Eye (tissue), 1 donor: ENCODE measurements at regions not wholly inside any gene's neighbourhood (a gene's known extent, or its start where the extent isn't known, plus 50 kb on each side); places are given as distances from the start of the nearest gene placed in this dataset.
"Not testable (repeated sequence)": the region's sequence is repeated elsewhere in the genome, so short reads cannot be mapped to it uniquely, and the experiment has no call there.

Experiments used
- DNase-seq: peaks from one replicate; pipeline ENCODE4 v3.0.0-alpha.2; 2015

DNA sequence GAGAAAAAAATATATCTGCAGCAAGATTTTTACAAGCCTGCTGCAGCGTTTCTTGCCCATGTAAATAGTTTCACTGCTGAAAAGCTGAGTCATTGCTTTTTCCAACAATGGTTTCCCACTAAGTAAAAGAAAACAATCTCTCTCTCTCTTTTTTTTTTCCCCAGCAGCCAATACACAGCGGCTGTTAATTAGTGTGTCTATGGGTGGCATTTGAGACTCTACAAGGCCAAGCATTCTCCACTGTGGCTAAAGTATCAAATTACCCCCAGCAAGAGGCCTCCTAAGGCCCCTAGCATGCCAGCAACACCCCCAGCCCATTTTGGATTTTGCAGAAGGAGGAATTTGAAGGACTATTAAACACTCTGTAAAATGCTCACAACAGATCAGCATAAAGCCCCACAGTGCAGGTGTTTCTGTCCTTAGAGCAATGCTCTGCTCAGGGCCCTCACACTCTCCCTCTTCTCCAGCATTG lies 837.4 kb downstream of the TRIML1 start:
- peak; percentile 79 for DNase-seq

DNA sequence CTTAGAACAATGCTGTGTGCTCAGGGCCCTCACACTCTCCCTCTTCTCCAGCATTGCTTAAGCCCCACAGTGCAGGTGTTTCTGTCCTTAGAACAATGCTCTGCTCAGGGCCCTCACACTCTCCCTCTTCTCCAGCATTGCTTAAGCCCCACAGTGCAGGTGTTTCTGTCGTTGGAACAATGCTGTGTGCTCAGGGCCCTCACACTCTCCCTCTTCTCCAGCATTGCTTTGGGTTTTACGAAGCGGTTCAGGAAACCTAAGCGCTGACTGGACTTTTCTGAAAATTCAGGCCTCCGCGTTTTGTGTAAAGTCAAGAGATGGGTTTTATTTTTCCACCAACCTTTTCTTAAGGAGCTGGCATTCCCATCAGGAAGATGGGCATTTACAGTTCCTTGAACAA lies 838.0 kb downstream of the TRIML1 start:
- DNase-seq = not testable (repeated sequence)

DNA sequence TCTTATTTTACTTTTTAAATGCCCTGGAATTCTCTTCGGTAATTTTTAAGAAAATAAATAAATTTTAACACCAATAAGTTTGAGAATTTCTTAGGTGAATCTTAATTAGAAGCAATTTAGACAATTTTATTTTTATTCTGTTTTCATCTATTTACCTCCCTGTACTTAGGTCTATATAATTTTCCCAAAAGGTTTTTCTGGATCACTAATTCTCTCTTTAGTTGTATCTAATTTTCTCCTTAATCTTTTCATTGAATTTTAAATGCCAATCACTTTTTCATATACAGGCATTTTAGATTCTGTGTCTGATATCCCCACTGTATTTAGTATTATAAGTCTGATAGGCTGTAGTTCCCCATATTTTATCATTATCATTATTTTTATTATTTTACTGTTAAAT lies 845.3 kb downstream of the TRIML1 start:
- no peak for DNase-seq

- no peak for DNase-seq
These were observed 847.0 kb downstream of the TRIML1 start for GRCh38 chr4:188986271-188986689.

- DNase-seq = no peak
These were observed 847.8 kb downstream of the TRIML1 start for GRCh38 chr4:188987011-188987410.

DNA sequence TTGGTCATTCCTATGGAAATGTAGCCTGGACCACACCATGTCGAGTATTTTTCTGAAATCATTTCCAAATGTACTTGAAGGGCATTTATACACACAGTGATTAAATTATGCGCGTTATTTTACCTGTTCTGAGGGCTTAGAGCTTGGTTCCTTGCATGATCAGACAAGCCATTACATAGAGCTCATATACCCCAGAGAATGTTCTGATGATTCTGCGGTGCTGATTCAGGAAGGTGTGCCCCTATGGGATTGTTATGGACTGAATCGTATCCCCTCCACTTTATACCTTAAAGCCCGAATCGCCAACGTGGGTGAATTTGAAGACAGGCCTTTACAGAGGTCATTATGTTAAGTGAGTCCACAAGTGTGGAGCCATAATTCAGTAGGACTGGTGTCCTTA lies 848.9 kb downstream of the TRIML1 start:
- DNase-seq = no peak

DNA sequence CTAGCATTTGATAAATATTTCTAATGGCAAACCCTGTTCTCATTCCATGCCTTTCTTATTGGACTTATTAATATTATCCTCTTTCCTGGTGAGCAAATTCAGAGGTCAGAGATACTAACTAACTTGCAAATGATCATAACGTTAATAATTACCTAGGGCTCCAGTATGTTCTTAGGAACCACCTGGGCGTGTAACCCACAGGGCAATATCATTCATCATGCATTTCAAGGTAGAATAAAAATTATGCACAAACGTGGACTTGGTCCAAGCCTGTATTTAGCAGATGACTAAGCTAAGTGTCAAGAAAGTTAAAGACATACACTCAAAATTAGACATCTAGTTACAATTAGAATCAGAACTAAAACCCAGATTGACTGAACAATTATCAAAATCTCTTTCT lies 850.1 kb downstream of the TRIML1 start:
- no peak for DNase-seq

DNA sequence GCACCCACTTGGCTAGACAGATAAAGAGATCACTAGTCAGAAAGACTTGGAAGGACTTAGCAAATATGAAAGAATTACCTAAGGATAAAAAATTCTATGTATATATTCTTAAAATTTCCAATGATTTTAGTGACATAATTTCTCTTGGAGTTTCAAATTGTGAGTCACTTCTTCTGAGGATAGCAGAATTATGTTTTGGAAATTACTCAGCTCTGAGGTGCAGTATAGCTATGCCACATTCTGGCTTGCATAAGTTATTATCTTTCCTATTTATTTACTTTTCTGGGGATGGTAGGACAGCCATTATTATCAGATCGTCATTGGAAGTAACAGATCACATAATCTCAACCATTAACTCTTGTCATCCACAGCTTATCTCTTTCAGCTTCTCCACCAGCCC lies 853.5 kb downstream of the TRIML1 start:
- no peak for DNase-seq

- DNase-seq = no peak
These were observed 854.6 kb downstream of the TRIML1 start for GRCh38 chr4:188993871-188994270.

DNA sequence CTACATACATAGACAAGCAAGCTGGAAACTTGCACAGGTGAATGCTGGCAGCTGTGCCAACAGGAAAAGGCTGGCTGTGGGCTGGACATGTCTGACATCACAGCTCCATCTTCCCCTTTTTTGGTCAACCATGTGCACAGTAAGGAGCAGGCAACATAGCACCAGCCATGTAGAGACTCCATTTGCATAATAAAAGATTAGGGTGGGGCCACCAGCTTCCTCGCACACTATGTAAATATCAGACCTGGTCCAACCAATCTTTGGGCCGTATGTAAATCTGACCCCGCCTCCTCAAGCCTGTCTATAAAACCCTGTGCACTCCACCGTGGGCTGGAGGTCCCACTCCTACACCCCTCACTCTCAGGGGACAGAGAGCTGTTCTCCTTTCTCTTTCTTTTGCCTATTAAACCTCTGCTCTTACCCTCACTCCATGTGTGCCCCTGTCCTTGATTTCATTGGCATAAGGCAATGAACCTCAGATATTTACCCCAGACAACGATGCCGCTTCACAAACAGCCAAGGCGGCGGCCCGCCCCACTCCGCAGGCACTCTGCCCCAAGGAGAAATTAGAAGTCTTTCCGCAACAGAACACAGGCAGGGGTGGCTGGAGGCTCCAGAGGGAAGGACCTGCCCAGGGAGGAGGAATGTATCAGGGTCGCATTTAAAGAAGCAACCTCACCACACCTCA lies 862.2 kb downstream of the TRIML1 start:
- no peak for DNase-seq

DNA sequence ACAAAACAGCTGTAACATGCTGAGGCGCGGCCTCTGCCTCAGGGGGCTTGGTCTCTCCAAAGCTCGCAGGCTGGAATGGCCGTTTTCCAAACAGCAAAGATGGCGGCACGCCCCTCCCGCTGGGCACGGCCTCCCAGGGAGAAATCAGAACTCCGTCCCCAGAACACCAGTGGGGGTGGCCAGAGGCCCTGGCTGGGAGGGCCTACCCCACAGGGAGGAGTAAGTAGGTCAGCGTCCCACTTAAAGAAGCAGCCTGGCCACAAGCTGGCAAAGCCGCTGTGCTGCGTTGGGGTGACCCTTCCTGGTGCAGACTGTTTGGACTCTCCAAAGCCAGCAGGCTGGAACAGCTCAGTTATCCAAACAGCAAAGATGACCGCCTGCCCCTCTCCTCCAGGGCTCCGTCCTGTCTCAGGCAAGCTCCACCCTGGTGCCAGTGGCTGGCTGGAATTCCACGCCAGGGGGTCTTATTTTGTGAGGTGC lies 862.8 kb downstream of the TRIML1 start:
- DNase-seq = no peak

DNA sequence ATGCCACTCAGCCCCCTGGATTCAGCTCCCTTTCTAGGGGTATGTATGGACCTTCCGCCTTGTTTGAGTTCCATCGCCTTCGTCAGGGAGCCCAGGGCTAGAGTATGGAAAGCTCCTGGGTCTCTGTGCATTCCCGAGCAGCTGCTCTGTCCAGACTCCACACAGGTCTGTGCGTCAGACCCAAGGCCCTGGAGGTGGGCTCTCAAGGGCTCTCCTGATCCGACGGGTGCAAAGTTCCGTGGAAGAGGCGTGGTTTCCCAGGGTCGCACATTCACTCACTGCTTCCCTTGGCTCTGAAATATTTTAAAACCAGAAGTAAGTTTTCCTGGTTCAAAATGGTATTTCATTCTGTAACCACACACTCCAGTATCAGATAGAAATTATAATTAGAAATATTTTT lies 863.2 kb downstream of the TRIML1 start:
- no peak for DNase-seq

- DNase-seq = not testable (repeated sequence)
These were observed 871.4 kb downstream of the TRIML1 start for GRCh38 chr4:189010452-189011217.

DNA sequence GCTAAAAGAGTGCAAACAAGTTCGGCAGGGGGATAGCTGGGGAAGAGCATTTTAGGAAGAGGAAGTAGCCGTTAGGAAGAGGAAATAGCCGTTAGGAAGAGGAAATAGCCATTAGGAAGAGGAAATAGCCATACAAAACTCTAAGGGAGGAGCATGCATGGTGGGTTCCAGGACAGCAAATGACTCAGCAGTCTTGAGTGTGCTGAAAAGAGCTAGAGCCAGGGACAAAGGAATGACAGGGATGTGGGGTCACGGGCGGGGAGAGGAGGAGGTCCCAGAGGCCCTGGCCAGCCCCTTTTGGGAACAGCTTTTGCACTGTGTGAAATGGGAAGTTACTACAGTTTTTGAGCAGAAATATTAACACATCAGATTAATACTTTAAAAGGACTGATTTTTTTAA lies 882.6 kb downstream of the TRIML1 start:
- DNase-seq = peak; percentile 7

GRCh38 chr4:189022440-189023035 lies 883.3 kb downstream of the TRIML1 start:
- no peak for DNase-seq

DNA sequence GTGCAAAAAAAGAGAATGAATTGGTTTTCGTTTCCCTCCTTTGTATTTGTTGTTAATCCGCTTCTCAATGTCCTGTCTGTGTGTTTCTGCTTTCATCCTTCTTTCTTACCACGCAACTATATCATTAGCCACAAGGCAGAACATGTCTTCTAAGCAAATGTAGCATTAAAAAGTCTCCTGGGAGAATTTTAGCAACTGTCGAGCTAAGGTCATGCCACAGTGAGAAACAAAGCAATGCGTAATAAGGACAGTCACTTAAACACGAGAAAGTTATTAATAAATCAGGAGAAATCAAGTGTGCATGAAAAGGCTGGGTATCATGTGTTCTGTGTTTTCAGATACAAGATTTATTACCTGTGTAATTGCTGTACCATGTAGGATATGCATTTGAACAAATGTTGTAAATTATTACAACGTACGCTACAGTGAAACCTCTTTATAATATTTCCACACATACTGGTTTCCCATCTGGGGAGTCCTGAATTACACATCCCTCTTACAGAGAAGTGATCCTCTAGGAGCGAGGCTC lies 890.8 kb downstream of the TRIML1 start:
- peak; percentile 64 for DNase-seq

DNA sequence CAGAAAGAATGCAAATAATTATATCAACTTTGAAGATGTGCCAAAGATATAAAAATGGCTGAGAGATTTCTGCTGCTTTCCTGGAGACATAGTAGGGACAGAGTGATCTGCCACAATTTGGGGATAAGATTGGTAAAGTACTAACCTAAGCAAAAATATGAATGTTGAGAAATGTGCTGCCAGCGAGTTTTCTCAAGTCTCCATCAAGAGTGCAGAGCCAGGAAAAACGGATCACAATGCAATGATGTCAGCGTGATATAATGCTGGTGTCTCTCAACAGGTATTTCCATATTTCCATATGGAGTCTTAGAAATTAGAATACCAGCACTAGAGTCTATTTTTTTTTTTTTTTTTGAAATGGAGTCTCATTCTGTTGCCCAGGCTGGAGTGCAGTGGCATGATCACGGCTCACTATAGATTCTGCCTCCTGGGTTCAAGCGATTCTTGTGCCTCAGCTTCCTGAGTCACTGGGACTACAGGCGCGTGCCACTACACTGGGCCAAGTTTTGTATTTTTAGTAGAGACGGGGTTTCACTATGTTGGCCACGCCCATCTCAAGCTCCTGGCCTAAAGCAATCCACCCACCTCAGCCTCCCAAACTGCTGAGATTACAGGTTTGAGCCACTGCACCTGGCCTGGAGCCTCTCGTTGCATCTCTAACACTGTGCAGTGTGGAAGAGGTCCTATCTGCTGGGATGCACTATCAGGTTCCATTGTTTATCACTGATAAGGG lies 893.5 kb downstream of the TRIML1 start:
- no peak for DNase-seq

DNA sequence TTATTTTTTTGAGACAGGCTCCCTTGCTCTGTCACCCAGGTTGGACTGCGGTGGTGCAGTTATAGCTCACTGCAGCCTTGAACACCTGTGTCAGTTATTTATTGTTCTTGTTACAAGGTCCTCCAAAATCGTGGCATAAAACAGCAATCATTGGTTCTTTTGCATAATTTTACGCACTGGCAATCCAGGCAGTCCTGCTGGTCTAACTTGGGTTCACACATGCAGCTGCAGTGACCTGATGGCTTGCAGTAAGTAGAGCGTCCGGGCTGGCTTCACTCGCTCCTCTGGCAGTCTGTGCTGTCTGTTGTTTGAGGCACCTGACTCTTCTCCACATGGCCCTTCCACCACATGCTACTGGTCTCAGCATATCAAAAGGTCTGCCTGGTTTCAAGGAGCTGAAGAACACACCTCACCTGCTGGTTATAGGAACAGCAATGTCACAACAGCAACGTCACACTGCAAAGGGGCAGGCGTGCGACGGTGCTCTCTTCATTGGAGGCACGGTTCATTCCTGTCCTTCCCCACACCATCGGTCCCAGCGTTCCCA lies 894.6 kb downstream of the TRIML1 start:
- DNase-seq = no peak

DNA sequence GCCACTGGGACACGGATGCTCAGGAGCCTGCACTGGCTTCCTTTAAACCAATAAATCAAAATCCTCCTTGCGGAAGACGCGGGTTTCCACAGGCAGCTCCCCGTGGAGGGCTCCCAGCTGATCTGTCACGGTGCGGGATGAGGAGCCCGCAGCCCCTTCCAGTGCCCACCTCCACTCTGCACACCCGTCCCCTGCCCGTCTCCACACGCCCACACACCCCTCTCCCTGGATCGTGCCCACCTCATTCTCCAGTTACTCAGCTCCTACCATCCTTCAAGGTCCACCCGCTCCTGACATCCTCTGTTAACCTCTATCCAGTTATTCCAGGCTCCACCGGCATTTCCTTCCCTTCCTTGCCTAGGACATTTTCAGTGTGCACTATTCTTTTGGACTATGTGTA lies 895.9 kb downstream of the TRIML1 start:
- DNase-seq = no peak

DNA sequence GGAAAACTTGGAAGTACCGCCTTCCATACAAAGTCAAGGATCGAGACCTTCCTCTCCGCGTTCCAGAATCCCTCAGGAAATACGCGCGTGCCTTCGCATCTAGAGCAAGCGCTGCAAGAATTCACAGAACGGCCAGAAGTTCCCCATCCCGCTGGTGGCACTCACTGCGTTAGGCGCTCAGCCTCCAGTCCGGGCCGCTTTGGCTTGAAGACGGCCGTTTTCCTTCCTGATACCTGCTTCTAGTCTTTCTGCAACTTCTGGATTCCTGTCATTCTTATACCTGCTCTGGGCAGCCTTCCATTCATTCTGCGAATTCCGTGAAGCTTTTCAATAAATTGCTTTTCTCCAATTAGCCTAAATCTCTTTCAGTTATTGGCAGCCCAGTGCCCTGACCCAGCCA lies 896.4 kb downstream of the TRIML1 start:
- DNase-seq = no peak

DNA sequence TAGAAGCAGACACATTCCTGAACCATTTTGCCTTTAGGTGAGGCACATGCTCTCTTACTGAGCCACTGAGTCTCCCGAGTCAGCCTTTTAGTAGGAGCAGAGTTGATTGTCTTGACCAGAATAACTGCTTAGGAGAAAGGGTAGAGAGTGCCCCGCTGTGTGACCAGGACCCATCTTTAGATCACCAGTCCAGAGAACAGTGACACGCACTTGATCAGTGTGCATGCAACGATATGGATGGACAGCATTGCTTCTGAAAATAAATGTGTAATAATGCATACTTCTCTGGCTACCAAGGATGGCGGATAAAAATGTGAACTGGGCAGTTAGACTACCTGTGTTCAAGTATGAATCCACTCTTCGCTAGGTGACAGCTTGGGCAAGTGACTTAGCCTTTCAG lies 897.7 kb downstream of the TRIML1 start:
- no peak for DNase-seq

DNA sequence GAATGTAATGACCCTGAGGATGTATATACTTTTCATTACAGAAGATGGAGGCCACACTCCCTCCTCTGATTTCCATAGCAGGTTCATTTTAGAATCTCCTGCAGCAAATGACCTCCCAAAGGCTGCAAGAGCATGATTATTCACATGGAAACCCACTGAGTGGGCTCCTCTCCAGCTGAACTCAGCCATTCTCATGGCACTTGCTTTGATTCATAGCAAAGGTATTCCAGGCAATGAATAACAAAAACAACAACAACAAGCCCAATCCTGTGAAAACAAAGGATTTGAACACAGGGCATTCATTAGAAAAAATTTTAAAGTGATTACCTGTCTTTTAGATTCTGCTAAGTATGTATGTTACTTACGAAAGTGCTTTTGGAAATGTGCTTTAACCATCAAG lies 894.0 kb upstream of the FRG1 start:
- no peak for DNase-seq

- no peak for DNase-seq
These were observed 892.6 kb upstream of the FRG1 start for GRCh38 chr4:189048119-189048518.
